Omental fat pad (tissue), 3 donors: ENCODE measurements at regions not wholly inside any gene's neighbourhood (a gene's known extent, or its start where the extent isn't known, plus 50 kb on each side); places are given as distances from the start of the nearest gene placed in this dataset.
"Not testable (repeated sequence)": the region's sequence is repeated elsewhere in the genome, so short reads cannot be mapped to it uniquely, and the experiment has no call there.

Source experiments
- ATAC-seq: fragments of 150-250 bp; one replicate; pipeline ENCODE4 v1.9.1; 2016; ENCODE audit warnings: mild to moderate bottlenecking, moderate library complexity; ENCODE audit not compliant: low FRiP score
- DNase-seq: peaks from one replicate; pipeline ENCODE4 v3.0.0-alpha.2; 2019; ENCODE audit warnings: low spot score
- TF ChIP-seq, protein P1 (sequence below), 3 donors: fragments of 450-650 bp; IDR thresholded peaks; one replicate each; pipeline ENCODE4 v1.5.1; 2016 to 2017; ENCODE audit warnings: antibody characterized with exemption in 3 of 3, mild to moderate bottlenecking in 3 of 3, moderate library complexity in 2 of 3

DNA sequence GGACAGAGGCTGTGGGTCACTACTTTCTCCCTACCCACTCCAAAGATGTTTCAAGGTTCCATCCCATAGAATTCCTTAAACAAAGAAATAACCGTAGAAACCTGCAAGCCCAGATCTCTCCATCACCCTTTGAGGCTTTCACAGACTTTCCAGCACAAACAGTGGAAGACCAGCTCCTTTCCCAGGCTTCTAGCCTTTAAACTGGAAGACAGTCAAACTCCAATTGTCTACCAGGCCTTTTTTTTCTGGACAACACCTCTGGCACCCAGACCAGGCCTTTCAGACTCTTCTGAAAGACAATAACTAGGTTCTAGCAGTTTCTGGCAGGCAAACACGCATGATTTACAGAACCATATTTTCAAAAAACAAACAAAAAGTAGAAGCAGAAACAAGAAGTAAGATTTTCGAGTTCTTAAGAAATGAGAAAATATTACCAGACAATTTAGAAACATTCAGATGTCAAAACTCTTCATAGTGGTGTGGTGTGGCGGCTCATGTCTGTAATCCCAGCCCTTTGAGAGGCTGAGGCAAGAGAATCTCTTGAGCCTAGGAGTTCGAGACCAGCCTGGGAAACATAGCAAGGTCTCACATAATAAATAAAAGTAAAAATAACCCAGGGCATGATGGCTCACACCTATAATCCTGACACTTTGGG, 73.0 kb upstream of the EPCAM start:
- no peak for DNase-seq
- TF ChIP-seq, protein P1, sequence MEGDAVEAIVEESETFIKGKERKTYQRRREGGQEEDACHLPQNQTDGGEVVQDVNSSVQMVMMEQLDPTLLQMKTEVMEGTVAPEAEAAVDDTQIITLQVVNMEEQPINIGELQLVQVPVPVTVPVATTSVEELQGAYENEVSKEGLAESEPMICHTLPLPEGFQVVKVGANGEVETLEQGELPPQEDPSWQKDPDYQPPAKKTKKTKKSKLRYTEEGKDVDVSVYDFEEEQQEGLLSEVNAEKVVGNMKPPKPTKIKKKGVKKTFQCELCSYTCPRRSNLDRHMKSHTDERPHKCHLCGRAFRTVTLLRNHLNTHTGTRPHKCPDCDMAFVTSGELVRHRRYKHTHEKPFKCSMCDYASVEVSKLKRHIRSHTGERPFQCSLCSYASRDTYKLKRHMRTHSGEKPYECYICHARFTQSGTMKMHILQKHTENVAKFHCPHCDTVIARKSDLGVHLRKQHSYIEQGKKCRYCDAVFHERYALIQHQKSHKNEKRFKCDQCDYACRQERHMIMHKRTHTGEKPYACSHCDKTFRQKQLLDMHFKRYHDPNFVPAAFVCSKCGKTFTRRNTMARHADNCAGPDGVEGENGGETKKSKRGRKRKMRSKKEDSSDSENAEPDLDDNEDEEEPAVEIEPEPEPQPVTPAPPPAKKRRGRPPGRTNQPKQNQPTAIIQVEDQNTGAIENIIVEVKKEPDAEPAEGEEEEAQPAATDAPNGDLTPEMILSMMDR (IDR thresholded peaks at IDR 0.05), result no peak
- no peak for ATAC-seq

GRCh38 chr2:47295131-47295980, 73.8 kb upstream of the EPCAM start:
- TF ChIP-seq, protein P1 (IDR thresholded peaks at IDR 0.05), result no peak

GRCh38 chr2:47293976-47294375, 75.1 kb upstream of the EPCAM start:
- ATAC-seq (no peak), DNase-seq (no peak)
- TF ChIP-seq, protein P1 (IDR thresholded peaks at IDR 0.05), result no peak

More at GRCh38 chr2:47295131-47295980, 73.8 kb upstream of the EPCAM start:
- ATAC-seq (no peak), DNase-seq (no peak)

DNA sequence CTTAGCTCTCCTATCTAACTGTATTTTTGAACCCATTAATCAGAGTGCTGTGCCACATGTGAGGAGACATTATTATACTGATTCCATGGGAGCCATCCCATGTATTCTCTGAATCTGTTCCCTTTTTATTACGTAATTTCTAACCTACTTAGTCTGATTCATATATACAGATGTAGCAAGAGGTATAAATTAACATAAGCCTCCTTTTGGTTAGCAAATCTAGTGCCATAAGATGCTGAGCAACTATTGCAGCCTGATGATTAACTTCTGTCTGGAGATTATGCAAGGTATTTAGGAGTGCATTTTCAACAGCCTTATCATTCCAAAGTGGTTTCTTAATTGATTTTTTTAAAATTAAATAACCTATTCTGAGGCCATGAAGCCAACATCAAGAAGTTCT, 80.2 kb upstream of the EPCAM start:
- peak; percentile 86 for ATAC-seq
- no peak for DNase-seq
- TF ChIP-seq, protein P1 (IDR thresholded peaks at IDR 0.05), result no peak

DNA sequence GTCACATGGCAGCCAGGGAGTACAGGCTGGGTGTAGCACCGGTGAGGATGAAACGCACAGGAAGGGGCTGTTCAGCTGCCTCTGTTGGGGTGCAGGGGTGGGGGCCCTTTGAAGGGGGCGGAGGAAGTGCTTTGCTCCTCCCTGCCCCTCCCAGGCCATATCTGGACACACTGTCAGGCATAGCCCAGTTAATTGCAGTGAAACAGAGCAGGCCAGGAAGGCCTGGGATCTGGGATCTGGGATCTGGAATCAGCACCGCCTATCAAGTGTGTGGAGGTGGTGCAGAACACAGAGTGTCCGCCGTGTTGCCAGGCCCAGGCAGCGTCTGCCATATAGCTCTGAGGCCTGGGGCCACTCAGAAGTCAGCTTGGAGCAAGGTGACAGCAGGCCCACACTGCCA, 85.5 kb upstream of the EPCAM start:
- TF ChIP-seq, protein P1 (IDR thresholded peaks at IDR 0.05), result no peak
- no peak for DNase-seq
- no peak for ATAC-seq

DNA sequence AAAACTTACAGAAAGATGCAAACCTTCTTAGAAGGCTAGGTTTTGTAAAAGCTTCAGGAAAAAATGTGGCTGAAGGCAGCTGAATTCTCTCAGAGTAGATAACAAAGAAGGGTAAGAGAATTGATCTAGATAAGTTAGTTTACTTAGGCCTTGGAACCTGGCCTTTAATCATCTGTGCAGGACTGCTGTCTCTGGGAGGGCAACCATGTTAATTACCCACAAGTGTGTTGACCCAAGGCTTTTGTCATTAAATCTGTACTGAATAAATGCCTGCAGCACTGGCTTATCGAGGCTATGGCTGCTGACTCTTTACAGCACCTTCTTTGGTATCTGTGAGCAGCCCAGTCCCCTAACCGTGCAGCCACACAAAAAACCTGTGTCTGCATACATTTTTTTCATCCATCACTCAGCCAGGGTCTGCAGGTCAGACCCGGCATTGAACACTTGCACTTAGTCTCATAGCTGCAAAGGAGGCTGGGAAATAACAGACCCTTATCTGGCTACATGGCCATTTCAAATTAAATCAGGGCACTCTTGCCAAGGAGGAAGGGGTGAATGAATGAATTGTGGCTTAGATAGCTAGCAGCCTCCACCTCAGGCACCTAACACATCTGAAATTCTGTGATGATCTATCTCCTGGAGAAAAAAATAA, 86.4 kb upstream of the EPCAM start:
- no peak for DNase-seq
- no peak for ATAC-seq
- TF ChIP-seq, protein P1 (IDR thresholded peaks at IDR 0.05), result no peak

DNA sequence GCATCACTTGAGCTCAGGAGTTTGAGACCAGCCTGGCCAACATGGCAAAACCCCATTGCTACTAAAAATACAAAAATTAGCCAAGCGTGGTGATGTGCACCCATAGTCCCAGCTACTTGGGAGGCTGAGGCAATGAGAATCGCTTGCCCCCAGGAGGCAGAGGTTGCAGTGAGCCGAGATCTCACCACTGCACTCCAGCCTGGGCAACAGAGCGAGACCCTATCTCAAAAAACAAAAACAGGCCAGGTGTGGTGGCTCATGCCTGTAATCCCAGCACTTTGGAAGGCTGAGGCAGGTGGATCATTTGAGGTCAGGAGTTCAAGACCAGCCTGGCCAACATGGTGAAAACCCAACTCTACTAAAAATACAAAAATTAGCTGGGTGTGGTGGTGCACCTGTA, 89.6 kb upstream of the EPCAM start:
- not testable (repeated sequence) for DNase-seq, ATAC-seq
